Mesothelial cell of epicardium (in vitro differentiated cells): ENCODE measurements at regions not wholly inside any gene's neighbourhood (a gene's known extent, or its start where the extent isn't known, plus 50 kb on each side); places are given as distances from the start of the nearest gene placed in this dataset.

Source experiments
- DNase-seq, 2 experiments: peaks; one replicate each; pipeline ENCODE4 v3.0.0; 2021; ENCODE audit warnings: low spot score in 2 of 2; ENCODE audit not compliant: unreplicated experiment in 2 of 2
- H3K27ac Mint-ChIP-seq: 2 replicates; pipeline ENCODE4 v1.8.0; 2021; ENCODE audit warnings: mixed read lengths
- H3K27me3 Mint-ChIP-seq: 2 replicates; pipeline ENCODE4 v1.8.0; 2021; ENCODE audit warnings: low read depth, mixed read lengths
- H3K36me3 Mint-ChIP-seq: 2 replicates; pipeline ENCODE4 v1.8.0; 2021; ENCODE audit warnings: mixed read lengths
- H3K4me1 Mint-ChIP-seq: 2 replicates; pipeline ENCODE4 v1.8.0; 2021; ENCODE audit warnings: mixed read lengths
- H3K4me3 Mint-ChIP-seq: 2 replicates; pipeline ENCODE4 v1.8.0; 2021; ENCODE audit warnings: mild to moderate bottlenecking, moderate library complexity, mixed read lengths
- H3K9me3 Mint-ChIP-seq: 2 replicates; pipeline ENCODE4 v1.8.0; 2021; ENCODE audit warnings: mixed read lengths
- CTCF ChIP-seq: fragments of 200-600 bp; sonication (generic); IDR thresholded peaks from one replicate; pipeline ENCODE4 v1.5.0; 2021; ENCODE audit warnings: antibody characterized with exemption; ENCODE audit not compliant: unreplicated experiment

- H3K27ac Mint-ChIP-seq = no peak overlapping the region
- peaks cover 66% of the 10 kb centered on the region for H3K9me3 Mint-ChIP-seq
- H3K4me1 Mint-ChIP-seq = no peaks in the 10 kb centered on the region
- TF ChIP-seq CTCF = no peak
- peaks cover 23% of the 10 kb centered on the region for H3K36me3 Mint-ChIP-seq
- H3K27me3 Mint-ChIP-seq = peaks cover 2% of the 10 kb centered on the region
- no peak for DNase-seq
- no peak overlapping the region for H3K4me3 Mint-ChIP-seq
These were observed 756.3 kb downstream of the INHBA start for GRCh38 chr7:40946549-40946948.

- TF ChIP-seq CTCF = no peak
- no peak overlapping the region for H3K27ac Mint-ChIP-seq
- DNase-seq = no peak
- H3K4me1 Mint-ChIP-seq = no peaks in the 10 kb centered on the region
- H3K36me3 Mint-ChIP-seq = peaks cover 23% of the 10 kb centered on the region
- no peak overlapping the region for H3K4me3 Mint-ChIP-seq
- peaks cover 67% of the 10 kb centered on the region for H3K9me3 Mint-ChIP-seq
- H3K27me3 Mint-ChIP-seq = peaks cover 2% of the 10 kb centered on the region
These were observed 757.1 kb downstream of the INHBA start for GRCh38 chr7:40945788-40946187.

GRCh38 chr7:40944981-40945585 lies 757.8 kb downstream of the INHBA start:
- peaks cover 65% of the 10 kb centered on the region for H3K9me3 Mint-ChIP-seq

GRCh38 chr7:40937879-40938278 lies 765.0 kb downstream of the INHBA start:
- H3K27ac Mint-ChIP-seq = no peak overlapping the region
- peaks cover 58% of the 10 kb centered on the region for H3K9me3 Mint-ChIP-seq
- TF ChIP-seq CTCF = no peak
- no peak overlapping the region for H3K4me3 Mint-ChIP-seq
- no peaks in the 10 kb centered on the region for H3K27me3 Mint-ChIP-seq
- DNase-seq = no peak
- no peaks in the 10 kb centered on the region for H3K4me1 Mint-ChIP-seq
- peaks cover 6% of the 10 kb centered on the region for H3K36me3 Mint-ChIP-seq

More at GRCh38 chr7:40944981-40945585, 757.8 kb downstream of the INHBA start:
- Mint-ChIP-seq H3K4me3 (no peak overlapping the region), H3K27ac (no peak overlapping the region), H3K27me3 (no peaks in the 10 kb centered on the region), H3K4me1 (no peaks in the 10 kb centered on the region), H3K36me3 (peaks cover 23% of the 10 kb centered on the region)
- DNase-seq = no peak
- no peak for TF ChIP-seq CTCF

GRCh38 chr7:40935435-40935834 lies 767.5 kb downstream of the INHBA start:
- H3K27ac Mint-ChIP-seq = no peak overlapping the region
- H3K4me3 Mint-ChIP-seq = no peak overlapping the region
- TF ChIP-seq CTCF = no peak
- DNase-seq = no peak
- H3K4me1 Mint-ChIP-seq = no peaks in the 10 kb centered on the region
- H3K36me3 Mint-ChIP-seq = peaks cover 2% of the 10 kb centered on the region
- H3K27me3 Mint-ChIP-seq = no peaks in the 10 kb centered on the region
- peaks cover 51% of the 10 kb centered on the region for H3K9me3 Mint-ChIP-seq

GRCh38 chr7:40923626-40924025 lies 779.3 kb downstream of the INHBA start:
- Mint-ChIP-seq H3K4me1 (peaks cover 8% of the 10 kb centered on the region), H3K27ac (no peak overlapping the region), H3K36me3 (peaks cover 6% of the 10 kb centered on the region), H3K9me3 (peaks cover 24% of the 10 kb centered on the region), H3K27me3 (no peaks in the 10 kb centered on the region), H3K4me3 (no peak overlapping the region)
- no peak for TF ChIP-seq CTCF
- no peak for DNase-seq
